GM18858 (cell line): ENCODE measurements at regions not wholly inside any gene's neighbourhood (a gene's known extent, or its start where the extent isn't known, plus 50 kb on each side); places are given as distances from the start of the nearest gene placed in this dataset.

Experiments
- ATAC-seq: cut with Tn5 transposase; IDR thresholded peaks from one replicate; pipeline ENCODE4 v1.9.1; 2021; ENCODE audit not compliant: unreplicated experiment

GRCh38 chr2:215607766-215608165 is 171.9 kb upstream of the FN1 start:
- ATAC-seq: no peak

GRCh38 chr2:215606219-215606618 is 170.4 kb upstream of the FN1 start:
- ATAC-seq: no peak

- ATAC-seq: no peak
These were observed 169.3 kb upstream of the FN1 start for GRCh38 chr2:215605214-215605613.

GRCh38 chr2:215604606-215605005 is 168.7 kb upstream of the FN1 start:
- no peak for ATAC-seq

GRCh38 chr2:215603440-215603839 is 167.6 kb upstream of the FN1 start:
- no peak for ATAC-seq

- no peak for ATAC-seq
These were observed 167.1 kb upstream of the FN1 start for GRCh38 chr2:215602997-215603396.

GRCh38 chr2:215601990-215602721 is 166.3 kb upstream of the FN1 start:
- ATAC-seq: no peak

- ATAC-seq: no peak
These were observed 165.7 kb upstream of the FN1 start for GRCh38 chr2:215601526-215601925.

- ATAC-seq: no peak
These were observed 162.6 kb upstream of the FN1 start for GRCh38 chr2:215598376-215598975.

- no peak for ATAC-seq
These were observed 161.7 kb upstream of the FN1 start for GRCh38 chr2:215597577-215597976.

GRCh38 chr2:215594766-215595165 is 158.9 kb upstream of the FN1 start:
- ATAC-seq: no peak

- ATAC-seq: no peak
These were observed 154.3 kb upstream of the FN1 start for GRCh38 chr2:215590010-215590745.

- no peak for ATAC-seq
These were observed 148.0 kb upstream of the FN1 start for GRCh38 chr2:215583881-215584280.

- ATAC-seq: no peak
These were observed 143.9 kb upstream of the FN1 start for GRCh38 chr2:215579809-215580208.

GRCh38 chr2:215577356-215577755 is 141.5 kb upstream of the FN1 start:
- no peak for ATAC-seq

- ATAC-seq: no peak
These were observed 140.7 kb upstream of the FN1 start for GRCh38 chr2:215576572-215576971.

GRCh38 chr2:215573496-215573895 is 137.6 kb upstream of the FN1 start:
- ATAC-seq: no peak

- no peak for ATAC-seq
These were observed 136.5 kb upstream of the FN1 start for GRCh38 chr2:215572341-215572848.

GRCh38 chr2:215571689-215572088 is 135.8 kb upstream of the FN1 start:
- no peak for ATAC-seq

- ATAC-seq: peak; percentile 70
These were observed 131.6 kb upstream of the FN1 start for GRCh38 chr2:215567504-215567903.

- ATAC-seq: no peak
These were observed 130.0 kb upstream of the FN1 start for GRCh38 chr2:215565897-215566296.

GRCh38 chr2:215557701-215558100 is 121.8 kb upstream of the FN1 start:
- ATAC-seq: no peak
